M059J (cell line): ENCODE measurements at regions not wholly inside any gene's neighbourhood (a gene's known extent, or its start where the extent isn't known, plus 50 kb on each side); places are given as distances from the start of the nearest gene placed in this dataset.
"Not testable (repeated sequence)": the region's sequence is repeated elsewhere in the genome, so short reads cannot be mapped to it uniquely, and the experiment has no call there.

Source experiments
- DNase-seq: peaks from one replicate; pipeline ENCODE4 v3.0.0-alpha.2; 2012; ENCODE audit warnings: low read depth

- no peak for DNase-seq
Measured at GRCh38 chr12:53870117-53870516, 68.5 kb upstream of the HOXC13 start.

DNA sequence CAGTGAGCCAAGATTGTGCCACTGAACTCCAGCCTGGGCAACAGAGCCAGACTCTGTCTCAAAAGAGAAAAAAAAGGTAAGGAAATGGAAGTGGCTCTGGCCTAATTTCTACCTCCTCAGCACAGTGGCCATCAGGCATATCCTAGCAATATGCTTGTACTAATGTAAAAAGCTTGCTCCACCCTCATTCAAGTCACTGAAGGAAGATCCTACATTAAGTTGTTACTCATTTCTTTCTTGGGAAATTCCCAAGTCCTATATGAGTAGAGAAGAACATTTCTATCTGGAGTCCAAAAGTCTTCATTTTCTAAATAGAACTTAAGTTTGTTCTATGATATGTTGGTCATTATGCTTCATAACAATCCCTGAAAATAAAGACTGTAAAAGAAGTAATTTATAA lies 67.3 kb upstream of the HOXC13 start:
- DNase-seq, result no peak

- DNase-seq, result no peak
Measured at GRCh38 chr12:53872367-53872766, 66.3 kb upstream of the HOXC13 start.

DNA sequence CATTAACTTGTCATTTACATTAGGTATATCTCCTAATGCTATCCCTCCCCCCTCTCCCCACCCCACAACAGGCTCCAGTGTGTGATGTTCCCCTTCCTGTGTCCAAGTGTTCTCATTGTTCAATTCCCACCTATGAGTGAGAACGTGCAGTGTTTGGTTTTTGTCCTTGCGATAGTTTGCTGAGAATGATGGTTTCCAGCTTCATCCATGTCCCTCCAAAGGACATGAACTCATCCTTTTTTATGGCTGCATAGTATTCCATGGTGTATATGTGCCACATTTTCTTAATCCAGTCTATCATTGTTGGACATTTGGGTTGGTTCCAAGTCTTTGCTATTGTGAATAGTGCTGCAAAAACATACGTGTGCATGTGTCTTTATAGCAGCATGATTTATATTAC lies 60.7 kb upstream of the HOXC13 start:
- not testable (repeated sequence) for DNase-seq

DNA sequence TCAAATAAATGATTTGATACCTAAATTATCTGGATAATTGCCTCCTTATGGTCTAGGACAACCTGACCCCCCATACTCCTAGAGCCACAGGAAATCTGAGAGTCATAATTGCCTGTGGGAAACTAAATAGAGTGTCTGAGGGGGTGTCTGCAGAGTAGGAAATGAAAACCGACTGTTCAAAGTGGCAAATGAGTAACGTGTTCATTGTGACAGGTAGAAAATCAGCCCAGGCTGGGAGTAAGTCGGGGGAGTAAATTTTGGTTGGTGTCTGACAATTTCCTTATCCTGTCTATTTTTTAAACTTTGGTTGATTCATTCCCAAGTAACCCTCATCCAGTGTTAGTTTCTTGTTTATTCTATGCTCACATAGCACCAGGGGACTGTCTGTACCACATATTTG lies 51.6 kb upstream of the HOXC13 start:
- no peak for DNase-seq

DNA sequence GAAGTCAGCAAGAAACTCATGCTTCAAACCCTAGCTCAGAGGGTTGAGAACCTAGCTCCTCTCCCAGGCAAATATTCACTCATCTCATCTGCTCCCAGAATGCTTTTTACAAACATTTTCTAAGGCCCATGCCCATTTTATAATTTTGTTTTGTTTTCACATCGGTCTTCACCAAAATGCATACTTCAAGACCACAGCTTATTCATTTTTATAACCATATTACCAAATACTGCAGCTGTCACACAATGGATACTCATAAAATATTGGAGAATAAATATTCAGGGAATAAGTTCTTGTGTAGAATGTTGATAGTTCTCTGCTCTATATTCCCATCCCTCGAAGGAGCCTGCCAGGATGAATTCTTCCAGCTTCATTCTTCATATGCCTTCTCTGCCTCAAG lies 50.8 kb upstream of the HOXC13 start:
- DNase-seq, result no peak
